HepG2 (cell line): ENCODE measurements at regions not wholly inside any gene's neighbourhood (a gene's known extent, or its start where the extent isn't known, plus 50 kb on each side); places are given as distances from the start of the nearest gene placed in this dataset.

ENCODE experiments used
- ATAC-seq: fragments of 200-7000 bp; cut with Tn5 transposase; 3 replicates; pipeline ENCODE4 v1.9.1; 2020; ENCODE audit warnings: mild to moderate bottlenecking, moderate library complexity
- BruUV-seq: library from RNA; stranded (reverse); fragments of 400-500 nt; replicated peaks from 2 replicates; lab custom pipeline; 2021; lab: Mats Ljungman, UMichigan
- CTCF ChIA-PET: fragments of 300-600 bp; formaldehyde crosslinking; extraction: SDS; loops from one replicate; lab custom pipeline; 2021; ENCODE audit warnings: low total read pairs, inconsistent platforms, low intra/inter-chr PET ratio; lab: Yijun Ruan, JAX
- POLR2A ChIA-PET: fragments of 350-600 bp; sonication (Branson Sonifier 250); formaldehyde crosslinking; loops from one replicate; lab custom pipeline; 2020; ENCODE audit warnings: antibody characterized with exemption, inconsistent platforms; lab: Yijun Ruan, JAX
- DNase-seq: peaks from one replicate; pipeline ENCODE4 v3.0.0-alpha.2; 2015; ENCODE audit warnings: low spot score
- FAIRE-seq: peaks from 3 replicates; lab custom pipeline; 2011; peaks lifted over from hg19 to GRCh38; lab: Jason Lieb, UNC
- H2AFZ ChIP-seq: one replicate; pipeline ENCODE4 v1.6.1; 2011; ENCODE audit warnings: low read length, inconsistent platforms
- H3K27ac ChIP-seq: fragments of 300-600 bp; 3 replicates; pipeline ENCODE4 v1.8.0; 2011; ENCODE audit warnings: mixed run types, mild to moderate bottlenecking, mixed read lengths, low read length, inconsistent platforms; ENCODE audit not compliant: insufficient read depth; ENCODE audit errors: extremely low read length
- H3K27me3 ChIP-seq, 2 experiments: fragments of 200-600 bp in 1 of 2; 2 replicates in 1 of 2; 3 replicates in 1 of 2; pipeline versions ENCODE4 v1.6.0 to v1.8.0; 2011; ENCODE audit warnings: low read length in 2 of 2, mild to moderate bottlenecking in 2 of 2, moderate library complexity in 2 of 2, inconsistent platforms in 1 of 2; ENCODE audit not compliant: insufficient read depth in 2 of 2, control insufficient read depth in 1 of 2
- H3K36me3 ChIP-seq, 2 experiments: fragments of 200-600 bp in 1 of 2; replicated peaks in 1 of 2; 2 replicates in 1 of 2; 3 replicates in 1 of 2; pipeline versions ENCODE4 v1.5.1 to v1.8.0; 2011; ENCODE audit warnings: low read length in 2 of 2, inconsistent platforms in 1 of 2; ENCODE audit not compliant: insufficient read depth in 2 of 2, control insufficient read depth in 1 of 2
- H3K4me1 ChIP-seq: 2 replicates; pipeline ENCODE4 v1.5.1; 2012; ENCODE audit warnings: low read length, inconsistent platforms; ENCODE audit not compliant: insufficient read depth
- H3K4me2 ChIP-seq: 2 replicates; pipeline ENCODE4 v1.6.0; 2011; ENCODE audit warnings: low read depth, low read length, inconsistent platforms
- H3K4me3 ChIP-seq, 3 experiments: fragments of 200-600 bp in 1 of 3; sonication (generic), shearing (Covaris generic) in 1 of 3; replicated peaks in 1 of 3; 2 replicates each; pipeline ENCODE4 v1.5.1; 2011 to 2016; ENCODE audit warnings: low read length in 3 of 3, inconsistent platforms in 2 of 3, low read depth in 2 of 3, mild to moderate bottlenecking in 2 of 3, control low read depth in 1 of 3, mixed read lengths in 1 of 3; ENCODE audit not compliant: insufficient read depth in 1 of 3
- H3K79me2 ChIP-seq: one replicate; pipeline ENCODE4 v1.6.1; 2011; ENCODE audit warnings: low read length, inconsistent platforms; ENCODE audit not compliant: insufficient read depth
- H3K9ac ChIP-seq: 2 replicates; pipeline ENCODE4 v1.6.0; 2011; ENCODE audit warnings: mild to moderate bottlenecking, low read depth, low read length, inconsistent platforms; ENCODE audit not compliant: insufficient read depth
- H3K9me3 ChIP-seq: 2 replicates; pipeline ENCODE4 v1.5.1; 2012; ENCODE audit warnings: mild to moderate bottlenecking, low read length
- H4K20me1 ChIP-seq: 2 replicates; pipeline ENCODE4 v1.6.0; 2011; ENCODE audit warnings: inconsistent platforms, mild to moderate bottlenecking, low read length, moderate library complexity; ENCODE audit not compliant: insufficient read depth
- KAT7 ChIP-seq: IDR thresholded peaks from 2 replicates; pipeline ENCODE4 v1.6.1; 2018; ENCODE audit warnings: borderline replicate concordance, missing compliant biosample characterization
- MEIS2 ChIP-seq: sonication (generic); formaldehyde crosslinking; IDR thresholded peaks from 2 replicates; pipeline ENCODE4 v1.9.0; 2021; ENCODE audit warnings: mild to moderate bottlenecking, missing genetic modification reagents
- MIXL1 ChIP-seq: IDR thresholded peaks from 2 replicates; pipeline ENCODE4 v1.6.1; 2016
- PRDM10 ChIP-seq: sonication (generic); formaldehyde crosslinking; IDR thresholded peaks from 2 replicates; pipeline ENCODE4 v1.4.0; 2020; ENCODE audit warnings: low read depth, missing genetic modification reagents
- SMAD3 ChIP-seq: sonication (generic); formaldehyde crosslinking; IDR thresholded peaks from 2 replicates; pipeline ENCODE4 v1.4.0; 2020; ENCODE audit warnings: missing genetic modification reagents
- SNAPC2 ChIP-seq: sonication (generic); formaldehyde crosslinking; IDR thresholded peaks from 2 replicates; pipeline ENCODE4 v1.8.1; 2022; ENCODE audit warnings: mild to moderate bottlenecking, missing genetic modification reagents
- XBP1 ChIP-seq: sonication (generic); formaldehyde crosslinking; IDR thresholded peaks from 2 replicates; pipeline ENCODE4 v1.5.0; 2020; ENCODE audit warnings: missing genetic modification reagents
- YEATS4 ChIP-seq: sonication (generic); formaldehyde crosslinking; IDR thresholded peaks from 2 replicates; pipeline ENCODE4 v1.4.0; 2020; ENCODE audit warnings: missing genetic modification reagents, borderline replicate concordance
- ZMYM2 ChIP-seq: sonication (generic); formaldehyde crosslinking; IDR thresholded peaks from 2 replicates; pipeline ENCODE4 v1.8.0; 2022; ENCODE audit warnings: mild to moderate bottlenecking, missing genetic modification reagents
- ZNF503 ChIP-seq: sonication (generic); formaldehyde crosslinking; IDR thresholded peaks from 2 replicates; pipeline ENCODE4 v1.4.0; 2020; ENCODE audit warnings: missing genetic modification reagents
- ZNF615 ChIP-seq: sonication (generic); formaldehyde crosslinking; IDR thresholded peaks from 2 replicates; pipeline ENCODE4 v1.5.0; 2020; ENCODE audit warnings: mild to moderate bottlenecking, missing genetic modification reagents, borderline replicate concordance
- ZNF792 ChIP-seq: IDR thresholded peaks from 2 replicates; pipeline ENCODE4 v1.6.1; 2016
- WGBS: methylation state at CpG from one replicate; pipeline ENCODE4 v1.1.6; 2017; ENCODE audit warnings: low lambda C conversion rate; 5-methylcytosine and 5-hydroxymethylcytosine counted together
- in situ Hi-C: cut with HindIII; loops from 2 replicates; pipeline ENCODE4 v1.10.0; 2017; ENCODE audit warnings: low pct_unique_long_range_greater_than_20kb; ENCODE audit not compliant: extremely low pct_ligation_motif_present
- intact Hi-C: fragments of 100-400 bp; cut with micrococcal nuclease; formaldehyde crosslinking; loops from one replicate; pipeline ENCODE4 v1.10.0; 2022; ENCODE audit not compliant: unreplicated experiment
- TF ChIP-seq, protein P1 (sequence below): sonication (generic); formaldehyde crosslinking; conservative IDR thresholded peaks from 2 replicates; pipeline ENCODE4 v1.4.0; 2020; ENCODE audit warnings: missing genetic modification reagents
- TF ChIP-seq, protein P2 (sequence below): sonication (generic); formaldehyde crosslinking; IDR thresholded peaks from 2 replicates; pipeline ENCODE4; 2020; ENCODE audit warnings: missing genetic modification reagents, mild to moderate bottlenecking, borderline replicate concordance

- no peak for TF ChIP-seq ZNF503 (CRISPR knock-in tag)
Observed at GRCh38 chr5:128015978-128016377, 67.6 kb upstream of the SLC12A2 start (continued).

DNA sequence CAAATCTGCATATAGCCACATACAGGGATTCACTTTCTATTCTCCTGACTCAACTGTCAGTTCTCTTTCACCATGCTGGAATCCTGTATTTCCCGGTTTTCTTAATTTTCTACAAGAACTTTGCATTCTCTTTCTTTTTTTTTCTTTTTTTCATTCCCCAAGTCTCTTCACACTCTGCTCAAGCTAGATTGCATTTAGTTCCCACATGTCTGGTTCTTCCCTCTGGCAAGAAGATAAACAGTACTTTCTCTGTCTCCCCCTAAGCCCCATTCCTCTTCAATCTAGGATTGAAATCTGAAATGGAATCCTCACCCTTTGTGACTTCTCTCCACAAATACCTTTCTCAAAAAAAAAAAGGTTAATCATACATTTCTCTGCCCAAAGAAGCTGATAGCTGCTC is 64.2 kb upstream of the SLC12A2 start:
- 40% methylated on average over 1 of the region's 1 CpG for WGBS
- no peak for FAIRE-seq
- TF ChIP-seq KAT7 (CRISPR knock-in tag) (no peak), XBP1 (no peak), YEATS4 (no peak), MIXL1 (CRISPR knock-in tag) (no peak), ZMYM2 (CRISPR knock-in tag) (no peak), SMAD3 (CRISPR knock-in tag) (no peak), SNAPC2 (no peak), ZNF792 (no peak), MEIS2 (CRISPR knock-in tag) (no peak), ZNF615 (CRISPR knock-in tag) (no peak), PRDM10 (CRISPR knock-in tag) (no peak)
- TF ChIP-seq, protein P1, sequence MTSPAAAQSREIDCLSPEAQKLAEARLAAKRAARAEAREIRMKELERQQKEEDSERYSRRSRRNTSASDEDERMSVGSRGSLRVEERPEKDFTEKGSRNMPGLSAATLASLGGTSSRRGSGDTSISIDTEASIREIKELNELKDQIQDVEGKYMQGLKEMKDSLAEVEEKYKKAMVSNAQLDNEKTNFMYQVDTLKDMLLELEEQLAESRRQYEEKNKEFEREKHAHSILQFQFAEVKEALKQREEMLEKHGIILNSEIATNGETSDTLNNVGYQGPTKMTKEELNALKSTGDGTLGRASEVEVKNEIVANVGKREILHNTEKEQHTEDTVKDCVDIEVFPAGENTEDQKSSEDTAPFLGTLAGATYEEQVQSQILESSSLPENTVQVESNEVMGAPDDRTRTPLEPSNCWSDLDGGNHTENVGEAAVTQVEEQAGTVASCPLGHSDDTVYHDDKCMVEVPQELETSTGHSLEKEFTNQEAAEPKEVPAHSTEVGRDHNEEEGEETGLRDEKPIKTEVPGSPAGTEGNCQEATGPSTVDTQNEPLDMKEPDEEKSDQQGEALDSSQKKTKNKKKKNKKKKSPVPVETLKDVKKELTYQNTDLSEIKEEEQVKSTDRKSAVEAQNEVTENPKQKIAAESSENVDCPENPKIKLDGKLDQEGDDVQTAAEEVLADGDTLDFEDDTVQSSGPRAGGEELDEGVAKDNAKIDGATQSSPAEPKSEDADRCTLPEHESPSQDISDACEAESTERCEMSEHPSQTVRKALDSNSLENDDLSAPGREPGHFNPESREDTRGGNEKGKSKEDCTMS: no peak
- TF ChIP-seq, protein P2, sequence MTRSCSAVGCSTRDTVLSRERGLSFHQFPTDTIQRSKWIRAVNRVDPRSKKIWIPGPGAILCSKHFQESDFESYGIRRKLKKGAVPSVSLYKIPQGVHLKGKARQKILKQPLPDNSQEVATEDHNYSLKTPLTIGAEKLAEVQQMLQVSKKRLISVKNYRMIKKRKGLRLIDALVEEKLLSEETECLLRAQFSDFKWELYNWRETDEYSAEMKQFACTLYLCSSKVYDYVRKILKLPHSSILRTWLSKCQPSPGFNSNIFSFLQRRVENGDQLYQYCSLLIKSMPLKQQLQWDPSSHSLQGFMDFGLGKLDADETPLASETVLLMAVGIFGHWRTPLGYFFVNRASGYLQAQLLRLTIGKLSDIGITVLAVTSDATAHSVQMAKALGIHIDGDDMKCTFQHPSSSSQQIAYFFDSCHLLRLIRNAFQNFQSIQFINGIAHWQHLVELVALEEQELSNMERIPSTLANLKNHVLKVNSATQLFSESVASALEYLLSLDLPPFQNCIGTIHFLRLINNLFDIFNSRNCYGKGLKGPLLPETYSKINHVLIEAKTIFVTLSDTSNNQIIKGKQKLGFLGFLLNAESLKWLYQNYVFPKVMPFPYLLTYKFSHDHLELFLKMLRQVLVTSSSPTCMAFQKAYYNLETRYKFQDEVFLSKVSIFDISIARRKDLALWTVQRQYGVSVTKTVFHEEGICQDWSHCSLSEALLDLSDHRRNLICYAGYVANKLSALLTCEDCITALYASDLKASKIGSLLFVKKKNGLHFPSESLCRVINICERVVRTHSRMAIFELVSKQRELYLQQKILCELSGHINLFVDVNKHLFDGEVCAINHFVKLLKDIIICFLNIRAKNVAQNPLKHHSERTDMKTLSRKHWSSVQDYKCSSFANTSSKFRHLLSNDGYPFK (CRISPR knock-in tag): no peak

More for the DNA sequence above, 64.2 kb upstream of the SLC12A2 start:
- no TSS peak for BruUV-seq
- ChIA-PET POLR2A (no interaction called here), CTCF (no interaction called here)
- Histone ChIP-seq H3K4me3 (no peak overlapping the region), H4K20me1 (no peaks in the 10 kb centered on the region), H3K4me1 (no peaks in the 10 kb centered on the region), H3K79me2 (no peaks in the 10 kb centered on the region), H3K27ac (no peak overlapping the region), H3K27me3 (no peaks in the 10 kb centered on the region), H3K36me3 (no peaks in the 10 kb centered on the region), H2AFZ (no peak overlapping the region), H3K9me3 (no peaks in the 10 kb centered on the region), H3K9ac (no peak overlapping the region), H3K4me2 (no peak overlapping the region)
- DNase-seq (no peak), ATAC-seq (no peak)
- in situ Hi-C loops (no loop called here), intact Hi-C loops (no loop called here)
